Activated CD4-positive, alpha-beta T cell treated with anti-CD3 and anti-CD28 coated beads, Interleukin-2, amount 10 ng/mL, durations not matched to agents 24 days and 14 days (primary cell): ENCODE measurements at regions not wholly inside any gene's neighbourhood (a gene's known extent, or its start where the extent isn't known, plus 50 kb on each side); places are given as distances from the start of the nearest gene placed in this dataset.
"Not testable (repeated sequence)": the region's sequence is repeated elsewhere in the genome, so short reads cannot be mapped to it uniquely, and the experiment has no call there.

Experiments
- DNase-seq: peaks from one replicate; pipeline ENCODE4 v3.0.0; 2022
- H3K27ac Mint-ChIP-seq: one replicate; pipeline ENCODE4 v1.8.0; 2022; ENCODE audit warnings: mild to moderate bottlenecking, mixed read lengths
- H3K27me3 Mint-ChIP-seq: one replicate; pipeline ENCODE4 v1.8.0; 2022; ENCODE audit warnings: mixed read lengths
- H3K36me3 Mint-ChIP-seq: one replicate; pipeline ENCODE4 v1.8.0; 2022; ENCODE audit warnings: low read depth, mild to moderate bottlenecking, mixed read lengths
- H3K4me1 Mint-ChIP-seq: one replicate; pipeline ENCODE4 v1.8.0; 2021; ENCODE audit warnings: mixed read lengths
- H3K4me3 Mint-ChIP-seq: one replicate; pipeline ENCODE4 v1.8.0; 2022; ENCODE audit warnings: mild to moderate bottlenecking, moderate library complexity, mixed read lengths
- H3K9me3 Mint-ChIP-seq: one replicate; pipeline ENCODE4 v1.8.0; 2021; ENCODE audit warnings: mixed read lengths
- intact Hi-C: fragments of 100-400 bp; cut with micrococcal nuclease; formaldehyde crosslinking; loops from one replicate; pipeline ENCODE4 v1.15.1; 2023

DNA sequence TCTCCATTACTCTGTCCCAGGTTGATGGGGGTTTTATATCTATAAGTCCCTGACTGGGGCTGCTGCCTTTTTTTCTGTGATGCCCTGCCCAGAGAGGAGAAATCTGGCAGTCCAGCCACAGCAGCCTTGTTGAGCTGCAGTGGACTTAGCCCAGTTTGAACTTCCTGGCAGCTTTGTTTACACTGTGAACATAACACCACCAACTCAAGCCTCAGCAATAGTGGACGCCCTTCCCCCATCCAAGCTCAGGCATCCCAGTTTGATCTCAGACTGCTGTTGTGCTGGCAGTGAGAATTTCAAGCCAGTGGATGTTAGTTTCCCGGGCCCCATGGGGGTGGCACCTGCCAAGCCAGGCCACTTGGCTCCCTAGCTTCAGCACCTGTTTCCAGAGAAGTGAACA lies 298.5 kb upstream of the KDM5D start:
- DNase-seq, result no peak
- no peak overlapping the region for H3K27ac Mint-ChIP-seq
- no peaks in the 10 kb centered on the region for H3K9me3 Mint-ChIP-seq
- no peak overlapping the region for H3K4me3 Mint-ChIP-seq
- no peaks in the 10 kb centered on the region for H3K27me3 Mint-ChIP-seq
- no peaks in the 10 kb centered on the region for H3K36me3 Mint-ChIP-seq
- intact Hi-C loops, result no loop called here
- no peaks in the 10 kb centered on the region for H3K4me1 Mint-ChIP-seq

DNA sequence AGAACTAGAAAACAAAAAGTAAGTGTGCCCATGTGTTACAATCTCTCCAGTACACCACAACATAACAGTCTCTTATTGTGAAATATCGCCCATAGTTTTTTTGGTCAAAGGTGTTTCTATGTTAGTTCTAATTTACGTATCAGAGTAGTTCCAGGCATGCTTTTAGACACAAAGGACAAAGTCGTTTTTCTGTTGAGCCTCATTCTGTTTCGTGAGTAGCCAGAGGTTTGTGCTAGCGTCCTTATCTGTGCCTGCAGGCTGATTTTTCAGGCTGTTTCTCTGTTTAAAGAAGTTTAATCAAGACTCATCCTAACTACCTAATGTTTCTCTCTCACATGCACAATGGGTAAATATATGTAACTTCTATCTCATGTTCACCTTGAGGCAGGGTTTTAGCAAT lies 281.1 kb upstream of the KDM5D start:
- Mint-ChIP-seq H3K4me1 (no peaks in the 10 kb centered on the region), H3K27me3 (no peaks in the 10 kb centered on the region), H3K36me3 (no peaks in the 10 kb centered on the region), H3K27ac (no peak overlapping the region), H3K9me3 (no peaks in the 10 kb centered on the region), H3K4me3 (no peak overlapping the region)
- intact Hi-C loops, result no loop called here
- DNase-seq, result no peak

DNA sequence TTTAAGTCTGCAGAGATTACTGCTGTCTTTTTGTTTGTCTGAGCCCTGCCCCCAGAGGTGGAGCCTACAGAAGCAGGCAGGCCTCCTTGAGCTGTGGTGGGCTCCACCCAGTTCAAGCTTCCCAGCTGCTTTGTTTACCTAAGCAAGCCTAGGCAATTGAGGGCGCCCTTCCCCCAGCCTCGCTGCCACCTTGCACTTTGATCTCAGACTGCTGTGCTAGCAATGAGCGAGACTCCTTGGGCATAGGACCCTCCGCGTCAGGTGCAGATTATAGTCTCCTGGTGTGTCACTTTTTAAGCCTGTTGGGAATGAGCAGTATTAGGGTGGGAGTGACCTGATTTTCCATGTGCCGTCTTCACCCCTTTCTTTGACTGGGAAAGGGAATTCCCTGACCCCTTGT lies 248.9 kb upstream of the KDM5D start:
- intact Hi-C loops, result not testable (repeated sequence)

DNA sequence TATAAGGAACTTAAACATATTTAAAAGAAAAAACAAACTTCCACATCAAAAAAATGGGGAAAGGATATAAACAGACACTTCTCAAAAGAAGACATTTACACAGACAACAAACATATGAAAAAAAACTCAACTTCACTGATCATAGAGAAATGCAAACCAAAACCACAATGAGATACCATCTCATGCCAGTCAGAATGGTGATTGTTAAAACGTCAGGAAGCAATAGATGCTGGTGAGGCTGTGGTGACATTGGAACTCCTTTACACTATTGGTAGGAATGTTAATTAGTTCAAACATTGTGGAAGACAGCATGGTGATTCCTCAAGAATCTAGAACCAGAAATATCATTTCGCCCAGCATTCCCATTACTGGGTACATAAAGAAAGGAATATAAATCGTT lies 228.5 kb upstream of the KDM5D start:
- no peak overlapping the region for H3K4me3 Mint-ChIP-seq
- DNase-seq, result no peak
- H3K36me3 Mint-ChIP-seq, result no peaks in the 10 kb centered on the region
- intact Hi-C loops, result no loop called here
- no peaks in the 10 kb centered on the region for H3K27me3 Mint-ChIP-seq
- no peaks in the 10 kb centered on the region for H3K4me1 Mint-ChIP-seq
- H3K9me3 Mint-ChIP-seq, result no peaks in the 10 kb centered on the region
- H3K27ac Mint-ChIP-seq, result no peak overlapping the region

More for the DNA sequence above, 248.9 kb upstream of the KDM5D start:
- not testable (repeated sequence) for H3K4me3 Mint-ChIP-seq, H3K27me3 Mint-ChIP-seq, H3K27ac Mint-ChIP-seq, DNase-seq, H3K4me1 Mint-ChIP-seq, H3K9me3 Mint-ChIP-seq, H3K36me3 Mint-ChIP-seq

DNA sequence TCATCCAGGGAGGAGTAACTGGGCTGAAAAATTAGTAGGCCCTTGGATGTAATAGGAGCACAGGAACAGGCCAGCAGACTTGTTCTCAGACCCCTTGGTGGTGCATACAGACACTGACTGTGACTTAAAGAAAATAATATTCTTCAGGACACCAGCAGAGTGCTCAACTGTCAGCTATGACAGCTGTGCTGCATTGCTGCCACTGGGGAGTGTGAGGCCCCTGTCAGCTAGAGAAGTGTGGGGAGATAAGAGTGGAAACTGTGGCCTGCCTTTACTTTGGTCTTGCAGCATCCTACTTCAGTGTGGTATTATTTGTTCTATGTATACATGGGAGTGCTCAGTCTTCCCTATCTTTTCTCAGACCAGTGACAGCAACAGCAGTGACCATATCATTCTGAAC lies 203.2 kb upstream of the KDM5D start:
- intact Hi-C loops, result no loop called here
- no peaks in the 10 kb centered on the region for H3K9me3 Mint-ChIP-seq
- H3K36me3 Mint-ChIP-seq, result no peaks in the 10 kb centered on the region
- no peaks in the 10 kb centered on the region for H3K27me3 Mint-ChIP-seq
- H3K4me1 Mint-ChIP-seq, result no peaks in the 10 kb centered on the region
- H3K27ac Mint-ChIP-seq, result no peak overlapping the region
- no peak for DNase-seq
- H3K4me3 Mint-ChIP-seq, result no peak overlapping the region

DNA sequence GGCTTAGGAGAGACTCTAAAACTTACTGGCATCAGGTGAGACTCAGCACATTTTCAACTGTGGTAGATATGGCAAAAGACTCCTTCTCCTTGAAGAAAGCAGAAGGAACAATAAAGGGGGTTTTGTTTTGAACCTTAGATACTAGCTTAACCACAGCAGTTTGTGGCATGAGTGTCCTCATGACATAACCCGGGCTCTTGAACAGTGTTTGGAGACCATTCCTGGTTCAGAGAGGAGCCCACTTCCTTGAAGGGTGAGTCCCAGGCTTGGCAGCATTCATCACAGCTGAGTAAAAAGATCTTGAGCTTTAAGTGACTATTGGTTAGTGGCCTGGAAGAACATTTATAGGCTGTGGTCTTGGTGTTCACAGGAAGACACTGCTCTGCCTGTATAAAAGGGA lies 154.5 kb upstream of the KDM5D start:
- no peaks in the 10 kb centered on the region for H3K36me3 Mint-ChIP-seq
- DNase-seq, result no peak
- intact Hi-C loops, result no loop called here
- no peaks in the 10 kb centered on the region for H3K9me3 Mint-ChIP-seq
- no peak overlapping the region for H3K4me3 Mint-ChIP-seq
- H3K27ac Mint-ChIP-seq, result no peak overlapping the region
- H3K4me1 Mint-ChIP-seq, result no peaks in the 10 kb centered on the region
- no peaks in the 10 kb centered on the region for H3K27me3 Mint-ChIP-seq

DNA sequence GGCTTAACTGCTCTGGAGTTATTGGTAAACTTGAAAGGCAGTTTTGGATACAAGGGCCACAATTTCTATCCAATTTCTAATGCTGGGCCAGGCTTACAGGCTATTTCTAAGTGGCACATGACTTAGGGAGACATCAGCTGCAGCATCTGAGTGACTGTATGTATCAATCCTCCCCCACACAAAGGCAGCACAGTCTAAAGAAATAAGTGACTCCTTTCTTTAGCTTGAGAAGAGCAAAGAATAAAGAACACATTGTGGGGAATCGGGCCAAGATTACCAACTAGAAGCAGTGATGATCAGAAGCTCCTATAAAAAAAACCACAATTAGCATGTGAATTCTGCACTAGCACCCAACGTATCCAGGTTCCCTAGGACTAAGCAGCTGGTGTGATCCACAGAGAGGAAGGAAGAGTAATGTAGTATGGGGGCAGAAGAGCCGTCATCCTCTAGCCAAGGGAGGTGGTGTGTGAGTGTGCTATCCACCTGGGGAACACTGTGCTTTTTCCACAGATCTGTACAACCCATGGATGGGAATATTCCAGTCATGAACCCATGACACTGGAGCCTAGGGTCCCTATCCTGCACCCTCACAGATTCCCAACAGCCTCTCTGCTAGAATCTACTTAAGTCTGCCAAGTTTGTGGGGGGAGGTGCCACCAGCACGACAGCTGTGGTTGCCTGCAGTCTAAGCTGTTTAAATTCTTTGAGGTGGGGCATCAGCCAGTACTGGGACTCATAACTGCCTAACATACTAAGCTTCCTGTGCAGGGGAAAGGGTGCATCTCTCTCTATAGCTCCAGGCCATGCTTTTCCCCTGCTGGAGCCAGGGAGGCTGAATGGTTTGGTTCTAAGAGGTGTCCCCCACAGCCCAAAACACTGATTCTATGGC lies 147.8 kb upstream of the KDM5D start:
- intact Hi-C loops, result no loop called here
- Mint-ChIP-seq H3K9me3 (no peaks in the 10 kb centered on the region), H3K27me3 (no peaks in the 10 kb centered on the region), H3K4me1 (no peaks in the 10 kb centered on the region), H3K4me3 (no peak overlapping the region), H3K36me3 (no peaks in the 10 kb centered on the region), H3K27ac (no peak overlapping the region)
- no peak for DNase-seq

DNA sequence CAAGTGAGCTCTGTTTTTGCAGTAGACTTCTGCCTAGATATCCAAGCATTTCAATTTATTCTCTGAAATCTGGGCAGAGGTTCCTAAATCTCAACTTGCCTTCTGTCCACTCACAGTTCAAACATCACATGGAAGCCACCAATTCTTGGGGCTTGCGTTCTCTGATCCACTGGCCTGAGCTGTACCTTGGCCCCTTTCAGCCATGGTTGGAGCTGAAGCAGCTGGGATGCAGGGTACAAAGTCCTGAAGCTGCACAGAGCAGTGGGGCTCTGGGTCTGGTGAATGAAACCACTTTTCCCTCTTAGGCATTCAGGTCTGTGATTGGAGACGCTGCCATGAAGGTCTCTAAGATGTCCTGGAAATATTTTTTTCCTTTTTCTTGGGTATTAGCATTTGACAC lies 137.6 kb upstream of the KDM5D start:
- Mint-ChIP-seq H3K27ac (no peak overlapping the region), H3K9me3 (no peaks in the 10 kb centered on the region), H3K27me3 (no peaks in the 10 kb centered on the region), H3K4me1 (no peaks in the 10 kb centered on the region), H3K36me3 (no peaks in the 10 kb centered on the region), H3K4me3 (no peak overlapping the region)
- no peak for DNase-seq
- intact Hi-C loops, result no loop called here

DNA sequence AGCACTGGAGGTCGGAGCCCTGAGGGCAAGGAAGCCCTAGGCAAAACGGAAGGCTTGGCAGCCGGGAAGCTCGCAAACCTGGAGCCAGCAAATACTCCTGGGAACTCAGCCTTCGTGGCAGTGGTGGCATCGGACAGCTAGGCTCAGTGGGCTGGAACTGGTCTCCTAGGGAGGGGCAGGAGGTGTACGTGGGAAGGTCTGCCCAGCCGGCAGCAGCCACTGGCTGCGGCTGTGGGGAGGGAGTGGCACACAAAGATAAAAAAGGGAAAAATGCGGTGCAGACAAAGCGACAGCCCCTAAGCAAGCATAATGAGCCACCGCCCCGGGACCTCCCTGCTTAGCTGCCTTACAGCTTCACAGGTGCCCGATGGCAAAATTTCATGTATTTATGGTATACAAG lies 125.2 kb upstream of the KDM5D start:
- H3K4me1 Mint-ChIP-seq, result no peaks in the 10 kb centered on the region
- no peak for DNase-seq

DNA sequence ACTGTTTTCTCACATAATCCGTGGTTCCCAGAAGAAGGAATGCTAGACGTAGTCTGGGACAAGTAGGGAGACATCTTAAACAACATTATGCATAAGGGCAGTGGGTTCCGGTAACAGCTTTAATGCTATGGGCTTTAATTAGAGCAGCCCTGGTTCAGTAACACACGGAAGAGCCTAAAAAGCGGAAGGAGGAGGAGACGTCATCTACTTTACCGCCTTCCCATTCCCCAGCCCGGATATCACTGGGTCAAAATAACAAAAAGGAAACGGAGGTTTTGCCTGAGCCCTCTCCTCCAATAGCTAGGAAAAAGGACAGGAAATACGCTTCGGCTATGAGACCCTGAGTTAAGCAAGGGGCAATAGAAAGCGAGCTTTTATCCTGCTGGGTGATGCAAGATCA lies 124.8 kb upstream of the KDM5D start:
- DNase-seq, result no peak
- H3K4me3 Mint-ChIP-seq, result no peak overlapping the region
- intact Hi-C loops, result no loop called here
- no peaks in the 10 kb centered on the region for H3K36me3 Mint-ChIP-seq
- H3K27me3 Mint-ChIP-seq, result no peaks in the 10 kb centered on the region
- no peaks in the 10 kb centered on the region for H3K9me3 Mint-ChIP-seq
- H3K4me1 Mint-ChIP-seq, result no peaks in the 10 kb centered on the region
- no peak overlapping the region for H3K27ac Mint-ChIP-seq

More for the DNA sequence above, 125.2 kb upstream of the KDM5D start:
- H3K27me3 Mint-ChIP-seq, result no peaks in the 10 kb centered on the region
- no peaks in the 10 kb centered on the region for H3K36me3 Mint-ChIP-seq
- no peak overlapping the region for H3K27ac Mint-ChIP-seq
- no peaks in the 10 kb centered on the region for H3K9me3 Mint-ChIP-seq
- H3K4me3 Mint-ChIP-seq, result no peak overlapping the region
- intact Hi-C loops, result no loop called here

DNA sequence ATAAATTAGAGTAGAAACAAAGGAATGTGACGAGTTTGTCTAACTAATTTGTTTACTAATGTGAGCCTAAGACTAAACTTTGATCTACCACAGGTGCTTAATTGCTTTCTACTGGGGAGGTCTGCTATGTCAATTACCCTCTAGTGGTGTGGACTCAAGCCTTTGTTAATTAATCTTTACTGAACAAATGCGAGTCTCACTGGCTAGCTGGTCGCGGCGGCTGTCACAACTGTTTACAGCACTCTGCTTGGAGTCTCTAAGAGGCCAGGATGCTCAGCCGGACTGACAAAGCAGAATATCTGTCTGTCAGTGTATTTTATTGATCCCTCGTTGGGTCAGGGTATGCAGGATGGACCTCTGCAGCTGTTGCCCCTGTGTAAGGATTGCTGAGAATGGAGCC lies 124.1 kb upstream of the KDM5D start:
- H3K9me3 Mint-ChIP-seq, result no peaks in the 10 kb centered on the region
- H3K27me3 Mint-ChIP-seq, result no peaks in the 10 kb centered on the region
- intact Hi-C loops, result no loop called here
- no peak for DNase-seq
- H3K27ac Mint-ChIP-seq, result no peak overlapping the region
- H3K4me1 Mint-ChIP-seq, result no peaks in the 10 kb centered on the region
- H3K4me3 Mint-ChIP-seq, result no peak overlapping the region
- H3K36me3 Mint-ChIP-seq, result no peaks in the 10 kb centered on the region

DNA sequence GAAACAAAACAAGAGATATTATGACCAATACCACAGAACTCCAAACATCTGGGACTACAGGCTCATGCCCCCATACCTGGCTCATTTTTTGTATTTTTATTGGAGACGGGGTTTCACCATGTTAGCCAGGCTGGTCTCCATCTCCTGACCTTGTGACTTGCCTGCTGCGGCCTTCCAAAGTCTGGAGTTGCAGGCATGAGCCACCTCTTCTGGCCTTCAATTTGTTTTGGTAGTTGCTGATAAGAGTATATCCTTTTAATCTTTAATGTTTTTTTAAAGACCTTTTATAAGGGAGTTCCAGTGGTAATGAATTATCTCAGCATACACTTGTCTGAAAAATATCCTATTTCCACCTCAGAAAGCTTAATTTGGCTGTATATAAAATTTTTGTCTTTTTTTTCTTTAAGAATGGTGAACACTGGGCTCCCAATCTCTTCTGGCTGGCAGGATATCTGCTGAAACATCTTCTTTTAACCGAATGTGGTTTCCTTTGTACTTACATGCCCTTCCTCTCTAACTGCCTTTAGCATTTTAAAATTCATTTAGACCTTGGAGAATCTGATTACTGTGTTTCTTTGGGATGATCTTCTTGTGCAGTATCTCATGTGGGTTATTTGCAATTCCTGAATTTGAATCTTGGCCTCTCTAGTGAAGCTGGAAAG lies 112.1 kb upstream of the KDM5D start:
- no peaks in the 10 kb centered on the region for H3K36me3 Mint-ChIP-seq
- H3K9me3 Mint-ChIP-seq, result no peaks in the 10 kb centered on the region
- no peak overlapping the region for H3K27ac Mint-ChIP-seq
- H3K4me1 Mint-ChIP-seq, result peaks cover 3% of the 10 kb centered on the region
- DNase-seq, result no peak
- H3K4me3 Mint-ChIP-seq, result no peak overlapping the region
- intact Hi-C loops, result no loop called here
- H3K27me3 Mint-ChIP-seq, result no peaks in the 10 kb centered on the region

DNA sequence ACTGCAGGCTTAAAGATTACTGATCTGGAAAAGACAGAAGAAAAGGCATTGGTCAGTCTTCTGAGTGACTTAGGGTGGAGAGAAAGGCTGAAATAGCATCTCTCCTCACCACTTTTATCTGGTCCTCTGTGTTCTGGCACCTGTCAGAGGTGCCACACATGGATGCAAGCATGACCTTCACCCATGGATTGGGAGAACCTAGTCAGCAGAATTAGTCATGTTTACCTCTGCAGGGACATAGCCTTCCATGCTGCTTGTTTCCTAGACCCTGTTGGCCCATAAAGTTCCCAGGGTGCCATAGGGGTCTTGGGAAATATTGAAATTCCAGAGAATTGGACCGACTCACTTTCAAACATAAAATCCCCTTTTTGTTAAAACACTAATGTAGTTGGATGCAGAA lies 98.4 kb upstream of the KDM5D start:
- Mint-ChIP-seq H3K4me1 (no peaks in the 10 kb centered on the region), H3K9me3 (no peaks in the 10 kb centered on the region), H3K27me3 (no peaks in the 10 kb centered on the region), H3K27ac (no peak overlapping the region), H3K36me3 (no peaks in the 10 kb centered on the region), H3K4me3 (no peak overlapping the region)
- intact Hi-C loops, result loop anchor here (10.0 kb wide), 1 partner anchor 418 kb away; no protein-coding TSS in a partner anchor
- no peak for DNase-seq

DNA sequence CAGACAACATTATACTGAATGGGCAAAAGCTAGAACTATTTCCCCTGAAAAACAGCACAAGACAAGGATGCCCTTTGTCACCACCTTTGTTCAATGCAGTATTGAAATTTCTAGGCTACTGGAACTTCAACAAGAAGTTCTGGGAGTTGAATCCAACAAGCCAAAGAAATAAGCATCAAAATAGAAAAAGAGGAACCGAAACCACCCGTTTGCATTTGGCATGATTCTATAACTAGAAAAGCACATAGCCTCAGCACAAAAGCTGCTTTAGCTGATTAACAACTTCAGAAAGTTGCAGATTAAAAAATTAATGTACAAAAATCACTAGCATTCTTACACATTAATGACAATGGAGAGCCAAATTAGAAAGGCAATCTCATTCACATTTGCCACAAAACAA lies 79.6 kb upstream of the KDM5D start:
- Mint-ChIP-seq H3K4me3 (no peak overlapping the region), H3K4me1 (no peaks in the 10 kb centered on the region), H3K27me3 (no peaks in the 10 kb centered on the region), H3K27ac (no peak overlapping the region), H3K36me3 (no peaks in the 10 kb centered on the region), H3K9me3 (no peaks in the 10 kb centered on the region)
- no peak for DNase-seq
- intact Hi-C loops, result no loop called here
